KBM-7 (cell line): ENCODE measurements at regions not wholly inside any gene's neighbourhood (a gene's known extent, or its start where the extent isn't known, plus 50 kb on each side); places are given as distances from the start of the nearest gene placed in this dataset.

Experiments used
- DNase-seq: peaks from one replicate; pipeline ENCODE4 v3.0.0-alpha.2; 2015
- in situ Hi-C: fragments of 300-500 bp; cut with MboI; formaldehyde crosslinking; loops from 2 replicates; pipeline ENCODE4 v1.14.3; 2020; ENCODE audit warnings: low sequenced_read_pairs, low pct_unique_long_range_greater_than_20kb, mixed read lengths

DNA sequence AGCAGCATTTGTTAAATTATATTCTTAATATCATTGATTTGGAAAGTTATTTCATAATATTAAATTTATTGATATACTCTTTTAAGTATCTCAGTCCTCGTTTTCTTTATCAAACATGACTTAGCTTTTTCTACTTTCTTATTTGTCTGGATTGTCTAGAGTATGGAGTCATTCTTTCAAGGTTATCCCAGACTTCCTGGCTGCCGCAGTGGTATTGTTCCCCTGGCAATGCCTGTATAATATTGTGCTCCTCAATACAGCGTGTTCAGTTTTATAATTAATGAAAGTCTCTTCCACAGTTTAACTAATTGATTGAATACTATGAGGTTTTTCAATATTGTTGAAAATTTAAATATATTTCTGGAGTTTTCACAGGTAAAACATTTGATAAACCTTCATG lies 310.9 kb downstream of the ANKRD50 start:
- no peak for DNase-seq
- in situ Hi-C loops, result no loop called here

- in situ Hi-C loops, result no loop called here
- no peak for DNase-seq
Measured at GRCh38 chr4:124409044-124409443, 303.5 kb downstream of the ANKRD50 start.

- in situ Hi-C loops, result no loop called here
- DNase-seq, result no peak
Measured at GRCh38 chr4:124414276-124415040, 298.1 kb downstream of the ANKRD50 start.

GRCh38 chr4:124415146-124415545 lies 297.4 kb downstream of the ANKRD50 start:
- DNase-seq, result no peak
- in situ Hi-C loops, result no loop called here

- in situ Hi-C loops, result no loop called here
Measured at GRCh38 chr4:124417371-124417770, 295.2 kb downstream of the ANKRD50 start.

DNA sequence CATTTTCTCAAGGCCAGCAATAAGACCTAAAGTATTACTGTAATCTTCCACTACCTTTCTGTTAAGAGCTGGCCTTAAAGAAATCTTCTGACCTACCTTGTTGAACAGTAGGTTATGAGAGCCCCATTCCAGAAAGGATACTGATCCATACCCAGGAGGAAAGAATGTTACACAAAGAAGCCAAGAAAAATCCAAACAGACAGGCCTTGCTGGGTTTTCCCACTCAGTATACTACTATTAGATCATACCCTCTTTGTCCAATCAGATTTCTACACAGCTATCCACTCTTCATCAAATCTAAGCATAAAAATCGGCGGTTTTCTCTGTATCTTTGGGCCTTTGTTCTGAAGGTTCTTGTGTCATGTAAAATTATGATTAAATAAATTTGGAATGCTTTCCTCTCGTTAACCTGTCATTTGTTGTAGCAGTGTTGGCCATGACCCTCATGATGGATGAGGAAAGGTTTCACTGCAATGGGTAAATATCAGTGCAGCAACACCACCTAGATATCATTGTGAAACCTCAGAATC lies 292.3 kb downstream of the ANKRD50 start:
- in situ Hi-C loops, result no loop called here
- DNase-seq, result no peak

More at GRCh38 chr4:124417371-124417770, 295.2 kb downstream of the ANKRD50 start:
- no peak for DNase-seq

- DNase-seq, result no peak
- in situ Hi-C loops, result no loop called here
Measured at GRCh38 chr4:124423160-124423559, 289.4 kb downstream of the ANKRD50 start.

DNA sequence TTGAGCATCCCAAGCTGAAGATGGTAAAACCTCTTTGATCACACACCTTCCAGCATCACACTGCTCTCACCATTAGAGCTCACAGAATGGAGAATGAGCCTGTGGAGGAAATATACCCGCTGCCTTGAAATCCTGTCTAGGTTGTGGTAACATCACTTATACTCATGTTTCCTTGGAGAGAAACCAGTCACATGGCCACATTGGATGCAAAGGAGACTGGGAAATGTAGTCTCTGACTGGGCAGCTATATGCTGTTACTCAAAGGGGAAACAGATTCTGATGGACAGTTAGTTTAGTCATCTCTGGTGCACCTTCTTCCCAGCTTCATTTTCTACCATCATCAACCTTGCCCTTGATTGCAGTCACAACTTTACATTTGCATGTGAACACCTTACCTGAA lies 286.3 kb downstream of the ANKRD50 start:
- no peak for DNase-seq
- in situ Hi-C loops, result no loop called here

DNA sequence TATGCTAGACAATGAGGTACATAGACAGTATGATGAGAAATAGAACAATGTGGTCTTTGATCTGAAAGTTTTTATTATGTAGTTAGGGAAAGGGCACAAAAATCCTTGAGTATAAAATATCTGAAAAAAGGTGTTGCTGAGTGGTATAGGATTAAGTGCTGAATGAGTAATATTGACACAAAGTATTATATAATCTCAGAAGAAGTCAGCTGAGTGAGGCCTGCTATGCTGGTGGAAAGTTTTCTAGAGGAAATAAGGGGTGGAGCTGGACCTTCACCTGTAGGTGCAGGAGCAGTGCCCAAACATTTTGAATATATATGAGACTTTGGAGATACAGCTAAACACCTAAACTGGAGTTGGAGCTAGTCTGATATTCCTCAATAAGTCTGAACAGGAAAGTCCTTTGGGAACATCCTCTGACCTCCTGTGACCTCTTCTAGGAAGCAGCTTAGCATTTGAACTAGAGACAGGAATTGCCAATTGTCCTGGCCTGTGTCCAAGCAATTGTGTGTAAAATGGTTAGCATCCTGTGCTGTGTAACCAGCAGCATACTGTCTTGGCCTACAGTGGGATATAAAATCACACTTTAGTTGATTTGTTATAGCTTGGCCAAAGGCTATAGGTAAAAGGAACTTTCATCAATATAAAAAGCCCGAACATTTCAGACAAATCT lies 285.3 kb downstream of the ANKRD50 start:
- DNase-seq, result no peak
- in situ Hi-C loops, result no loop called here

DNA sequence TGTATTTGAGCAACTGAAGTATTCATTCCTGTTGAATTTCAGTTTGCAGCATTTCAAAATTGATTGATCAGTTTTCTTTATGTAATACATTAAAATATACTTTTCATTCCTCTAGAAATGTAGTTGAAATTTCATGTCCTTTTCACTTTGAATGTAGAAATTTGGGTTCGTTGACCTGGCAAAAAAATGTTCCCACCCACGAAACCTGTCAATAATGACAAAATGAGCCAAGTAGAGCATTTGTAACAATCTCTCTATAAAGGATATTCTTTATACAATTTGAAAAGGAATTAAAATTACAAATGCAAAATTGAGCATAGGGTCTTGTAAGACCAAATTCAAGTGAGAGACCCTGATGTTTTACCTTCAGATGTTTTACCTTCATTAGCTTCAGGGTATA lies 283.9 kb downstream of the ANKRD50 start:
- DNase-seq, result no peak
- in situ Hi-C loops, result no loop called here

DNA sequence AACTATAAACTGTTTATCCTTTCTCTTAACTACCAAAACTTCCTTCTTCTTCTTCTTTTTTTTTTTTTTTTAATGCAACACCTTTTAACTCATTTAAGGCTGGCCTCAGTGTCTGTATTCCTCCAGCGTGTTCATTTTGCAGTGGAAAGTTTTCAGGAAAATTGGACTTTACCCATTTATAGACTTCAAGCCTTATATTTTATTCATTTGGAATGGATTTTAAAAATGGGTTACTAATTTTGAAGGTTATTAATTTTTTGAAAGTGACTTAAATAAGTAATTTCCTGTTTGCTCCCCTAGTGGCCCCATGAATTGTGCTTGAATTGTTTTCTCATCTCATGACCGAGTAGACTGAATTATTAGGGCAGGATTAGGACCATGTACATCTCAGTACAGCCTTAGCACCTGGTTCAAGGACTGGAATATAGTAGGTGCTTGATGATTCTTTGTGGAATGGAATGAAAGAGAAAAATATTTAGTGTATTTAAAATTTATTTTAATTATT lies 282.7 kb downstream of the ANKRD50 start:
- in situ Hi-C loops, result no loop called here
- DNase-seq, result no peak

- in situ Hi-C loops, result no loop called here
- no peak for DNase-seq
Measured at GRCh38 chr4:124431653-124432192, 280.8 kb downstream of the ANKRD50 start.

DNA sequence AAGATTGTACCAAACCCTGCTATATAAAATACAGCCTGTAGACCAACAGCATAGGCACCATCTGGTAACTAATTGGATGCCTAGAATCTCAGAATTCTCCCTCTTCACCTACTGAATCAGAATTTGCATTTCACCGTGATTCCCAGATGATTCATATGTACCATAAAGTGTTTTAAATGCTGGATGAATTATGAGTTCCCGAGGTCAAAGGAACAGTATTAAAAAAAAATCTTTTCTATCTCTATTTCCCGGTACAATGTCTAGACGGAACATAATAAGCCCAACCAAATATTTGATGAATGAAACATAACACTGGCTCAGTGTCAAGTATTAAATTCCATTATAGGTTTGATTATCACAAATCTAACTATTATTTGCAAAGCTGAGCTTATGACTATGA lies 280.0 kb downstream of the ANKRD50 start:
- in situ Hi-C loops, result no loop called here
- DNase-seq, result no peak

DNA sequence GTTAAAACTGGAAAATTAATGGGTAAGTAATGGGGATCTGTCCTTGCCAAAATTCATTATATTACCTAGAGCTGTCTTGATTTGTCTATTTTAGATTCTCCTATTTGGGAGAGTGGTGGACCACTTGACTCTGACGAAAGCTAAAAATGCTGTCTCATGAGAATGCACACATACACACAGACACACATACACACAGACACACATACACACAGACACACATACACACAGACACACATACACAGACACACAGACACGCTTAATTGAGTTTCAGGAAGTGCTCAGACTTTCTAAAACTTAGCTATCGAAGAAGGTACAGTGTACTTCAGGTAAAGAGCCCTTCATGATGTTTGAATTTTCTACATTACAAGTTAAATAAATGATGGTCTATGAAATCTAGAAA lies 279.5 kb downstream of the ANKRD50 start:
- in situ Hi-C loops, result no loop called here
- DNase-seq, result no peak

GRCh38 chr4:124433500-124433899 lies 279.0 kb downstream of the ANKRD50 start:
- in situ Hi-C loops, result no loop called here
- no peak for DNase-seq

DNA sequence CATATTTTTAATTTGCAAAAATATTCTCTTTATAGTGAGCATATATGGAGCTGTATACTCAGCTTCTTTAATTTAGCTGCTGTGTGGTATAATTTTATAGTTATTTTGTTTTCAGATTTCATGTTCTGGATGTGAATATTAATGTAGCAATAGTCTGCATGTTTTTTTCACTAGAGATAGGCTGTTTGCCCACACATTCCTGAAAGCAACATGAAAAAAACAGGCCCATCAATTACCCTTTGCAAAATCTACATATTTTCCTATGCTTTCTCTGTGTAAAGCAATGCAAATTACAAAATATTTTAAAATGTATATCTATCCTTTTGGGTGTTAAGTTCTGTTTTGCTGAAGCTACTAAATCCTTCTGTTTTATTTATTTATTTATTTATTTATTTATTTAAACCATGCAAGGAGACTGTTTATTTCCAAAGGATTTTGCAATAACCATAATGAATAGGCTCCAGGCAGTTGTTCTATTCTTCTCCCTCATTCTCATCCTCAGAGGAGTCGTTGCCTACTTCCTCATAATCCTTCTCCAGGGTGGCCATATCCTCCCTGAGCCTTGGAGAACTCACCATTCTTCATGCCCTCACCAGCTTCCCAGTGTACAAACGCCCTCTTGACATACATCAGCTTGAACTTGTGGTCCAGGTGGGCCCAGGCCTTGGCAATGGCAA lies 277.1 kb downstream of the ANKRD50 start:
- DNase-seq, result no peak
- in situ Hi-C loops, result no loop called here

DNA sequence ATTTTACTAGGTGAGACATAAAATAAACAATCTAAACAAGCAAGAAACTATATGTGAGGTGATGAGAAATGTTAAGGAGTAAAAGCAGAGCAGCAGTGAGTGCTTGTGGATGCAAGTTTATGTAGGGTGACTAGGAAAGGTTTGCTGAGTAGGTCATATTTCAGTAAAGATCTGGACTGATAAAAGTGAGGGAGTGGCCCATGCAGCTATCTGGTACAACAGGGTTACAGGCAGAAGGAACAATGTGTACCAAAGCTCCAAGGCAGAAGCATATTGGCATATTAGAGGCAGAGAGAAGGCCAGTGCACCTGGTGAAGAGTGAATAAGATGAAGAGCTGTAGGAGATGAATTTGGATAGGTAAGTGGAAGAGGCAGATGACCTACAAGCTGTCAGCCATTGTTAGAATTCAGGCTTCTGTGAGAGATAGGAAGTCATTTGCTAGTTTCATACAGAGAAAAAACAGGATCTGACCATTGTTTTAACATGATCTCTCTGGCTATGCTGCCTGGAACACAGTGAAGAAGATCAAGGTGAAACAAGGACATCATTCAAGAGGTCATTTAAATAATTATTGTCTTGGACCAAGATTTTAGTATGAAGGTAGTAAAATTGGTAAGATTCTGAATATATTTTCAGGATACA lies 274.6 kb downstream of the ANKRD50 start:
- no peak for DNase-seq

DNA sequence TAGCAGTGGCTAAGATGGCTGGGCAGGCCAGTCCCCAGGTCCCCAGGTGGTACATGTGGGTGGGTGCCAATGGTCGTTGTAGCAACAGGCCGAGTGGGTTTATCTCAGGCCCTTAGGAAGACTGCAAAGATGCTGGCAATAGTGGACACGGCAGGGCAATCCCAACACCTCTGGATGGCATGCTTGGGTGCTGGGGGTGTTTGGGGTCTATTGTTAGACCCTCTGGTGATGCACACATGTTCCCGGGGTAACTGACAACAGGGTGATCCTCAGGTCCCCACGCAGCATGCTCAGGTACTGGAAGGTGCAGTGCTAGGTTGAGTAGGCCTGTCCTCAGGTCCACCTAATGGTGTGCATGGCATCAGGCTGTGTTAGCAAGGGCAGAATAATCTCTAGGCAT lies 267.5 kb downstream of the ANKRD50 start:
- no peak for DNase-seq
- in situ Hi-C loops, result no loop called here

More for the DNA sequence above, 274.6 kb downstream of the ANKRD50 start:
- in situ Hi-C loops, result no loop called here

- in situ Hi-C loops, result no loop called here
- no peak for DNase-seq
Measured at GRCh38 chr4:124449881-124450280, 262.7 kb downstream of the ANKRD50 start.
